GM18517 (cell line): ENCODE measurements at regions not wholly inside any gene's neighbourhood (a gene's known extent, or its start where the extent isn't known, plus 50 kb on each side); places are given as distances from the start of the nearest gene placed in this dataset.
"Not testable (repeated sequence)": the region's sequence is repeated elsewhere in the genome, so short reads cannot be mapped to it uniquely, and the experiment has no call there.

Experiments
- ATAC-seq: cut with Tn5 transposase; IDR thresholded peaks from one replicate; pipeline ENCODE4 v1.9.1; 2021; ENCODE audit warnings: mild to moderate bottlenecking, moderate library complexity; ENCODE audit not compliant: unreplicated experiment

DNA sequence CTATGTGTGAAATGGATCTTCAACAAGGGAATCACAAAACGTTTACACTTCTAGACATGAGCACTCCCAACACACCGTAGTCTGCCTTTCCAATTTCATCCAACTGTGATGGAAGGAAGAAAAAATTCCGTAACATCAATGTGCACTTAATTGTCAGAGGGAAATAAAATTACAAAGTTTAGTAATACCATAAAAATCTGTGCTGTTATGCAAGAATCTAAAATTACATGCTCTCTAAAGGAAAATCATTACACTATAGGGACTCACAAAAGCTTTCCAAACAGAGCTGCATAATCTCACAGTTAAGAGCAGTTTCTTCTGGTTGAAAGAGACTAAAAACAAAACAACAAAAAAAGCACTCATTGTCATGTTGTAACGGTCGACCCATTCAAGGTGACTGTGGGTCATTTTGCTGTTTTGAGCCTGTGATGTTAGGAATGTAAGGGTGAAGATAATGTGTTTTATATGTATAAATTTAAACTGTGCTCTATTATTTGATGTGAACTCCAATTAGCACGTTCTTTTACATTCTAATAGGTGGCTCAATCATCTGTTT is 698.0 kb downstream of the TDRD15 start:
- ATAC-seq = no peak

DNA sequence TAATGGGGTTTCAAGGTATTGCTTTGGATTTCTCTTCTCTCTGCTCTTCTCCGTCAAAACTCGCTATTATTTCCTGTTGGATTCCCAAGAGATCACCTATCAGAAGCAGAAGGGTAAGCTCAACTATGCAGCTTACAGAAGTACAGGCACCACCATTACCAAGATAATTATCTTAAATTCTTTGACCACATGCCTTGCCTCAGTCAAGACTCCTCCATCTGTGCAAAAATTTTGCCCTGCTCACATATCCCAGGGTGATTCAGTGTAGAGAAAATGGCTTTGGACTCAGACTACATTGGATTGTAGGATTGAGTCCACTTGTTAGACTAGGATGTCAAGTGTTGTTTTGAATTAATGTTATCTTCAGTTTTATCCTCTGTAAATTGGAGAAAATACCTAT is 698.7 kb downstream of the TDRD15 start:
- no peak for ATAC-seq

DNA sequence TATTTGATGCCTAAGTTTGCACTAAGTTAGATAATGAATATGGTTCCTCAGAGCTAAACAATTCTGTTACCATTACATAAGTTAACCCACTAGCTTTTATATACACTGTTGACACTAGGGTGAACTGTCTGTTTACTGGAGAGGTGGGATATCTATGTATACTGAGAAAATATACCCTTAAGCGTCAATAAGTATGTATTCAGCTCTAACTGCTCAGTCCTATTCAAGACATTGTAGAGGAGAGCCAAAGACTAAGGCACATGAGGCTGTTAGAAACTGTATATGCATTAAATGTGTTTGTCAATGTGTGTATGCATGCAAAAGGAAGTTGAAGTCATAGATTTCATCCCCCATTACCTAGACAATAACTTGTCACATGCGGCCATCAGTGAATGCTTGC is 710.0 kb downstream of the TDRD15 start:
- ATAC-seq = no peak

DNA sequence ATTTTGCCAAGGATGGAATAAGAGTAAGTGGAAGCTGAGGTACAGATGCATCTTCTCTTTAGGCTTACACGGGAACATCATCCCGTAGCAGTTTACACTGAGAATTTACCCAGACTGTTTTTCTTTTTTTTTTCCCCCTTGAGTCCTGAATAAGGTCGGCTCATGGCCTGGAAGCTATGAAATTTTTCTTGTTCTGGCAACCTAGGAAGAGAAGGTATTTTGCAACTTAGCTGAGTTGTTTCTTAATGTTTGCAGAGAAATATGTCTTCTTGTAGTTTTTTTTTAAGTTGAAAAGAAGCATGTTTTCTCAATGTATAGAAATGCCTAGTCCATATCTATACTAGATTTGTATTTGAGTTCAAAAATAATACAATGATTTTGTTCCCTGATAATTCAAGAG is 712.5 kb downstream of the TDRD15 start:
- no peak for ATAC-seq

DNA sequence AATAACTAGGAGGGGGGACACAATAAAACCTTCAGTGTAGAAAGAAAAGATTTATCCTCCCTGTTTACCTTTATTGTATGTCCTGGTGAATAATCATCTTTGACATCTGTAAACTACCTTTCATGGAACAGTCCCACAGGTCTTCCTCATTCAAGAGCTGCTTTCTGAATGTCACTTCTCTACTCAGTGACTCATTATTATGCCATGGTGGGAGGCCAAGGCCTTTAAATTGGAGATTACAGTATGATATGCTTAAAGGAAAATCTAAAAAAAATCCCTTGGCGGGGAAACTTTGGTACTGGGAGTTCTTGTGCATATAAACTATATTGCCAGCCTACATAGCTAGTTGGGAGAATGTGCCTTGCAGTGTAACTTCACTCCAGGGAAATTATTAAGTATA is 713.0 kb downstream of the TDRD15 start:
- no peak for ATAC-seq

DNA sequence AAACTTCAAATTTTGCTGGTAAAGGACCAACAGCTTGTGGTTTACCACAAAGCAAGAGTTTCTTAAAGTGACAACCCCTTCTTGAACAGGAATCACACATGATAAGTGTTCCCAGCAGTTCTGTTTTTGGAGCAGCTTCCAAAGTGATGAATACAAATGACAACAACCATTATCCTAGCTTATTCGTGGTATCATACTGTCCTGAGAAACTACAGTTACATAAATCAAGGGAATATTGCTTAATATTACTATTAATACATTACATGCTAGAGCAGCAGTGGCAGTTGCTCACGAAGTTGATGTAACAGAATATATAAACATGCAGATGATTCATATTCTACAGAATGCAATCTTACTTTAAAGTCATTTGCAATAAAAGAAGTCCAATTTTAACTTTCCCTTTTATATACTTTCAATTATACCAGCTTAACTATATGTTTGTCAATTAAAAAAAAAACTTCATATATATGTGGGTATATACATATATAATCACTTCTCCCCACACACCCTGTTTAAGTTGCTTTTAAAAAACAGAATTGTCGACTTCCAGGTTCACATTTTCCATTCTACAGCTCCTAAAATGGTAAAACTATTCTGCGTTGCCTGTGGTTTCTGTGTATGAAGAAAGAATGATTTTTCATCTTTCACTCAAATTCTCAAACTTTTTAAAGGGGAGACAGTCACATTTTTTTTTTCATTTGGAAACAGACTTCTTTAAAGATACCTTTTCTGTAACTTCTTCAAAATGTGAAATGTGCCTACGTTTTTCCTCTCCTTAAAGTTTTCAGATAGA is 713.6 kb downstream of the TDRD15 start:
- ATAC-seq = no peak

DNA sequence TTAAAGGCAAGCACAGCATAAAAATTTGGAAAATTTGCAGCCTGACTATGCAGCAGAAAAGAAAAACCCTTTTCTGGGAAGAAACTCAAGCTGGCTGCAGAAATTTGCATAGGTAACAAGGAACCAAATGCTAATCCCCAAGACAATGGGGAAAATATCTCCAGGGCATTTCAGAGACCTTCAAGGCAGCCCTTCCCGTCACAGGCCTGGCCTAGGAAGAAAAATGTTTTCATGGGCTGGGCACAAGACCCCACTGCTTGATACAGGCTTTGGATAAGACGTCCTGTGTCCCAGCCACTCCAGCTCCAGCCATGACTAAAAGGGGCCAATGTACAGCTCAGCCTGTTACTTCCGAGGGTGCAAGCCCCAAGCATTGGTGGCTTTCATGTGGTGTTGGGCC is 717.6 kb downstream of the TDRD15 start:
- ATAC-seq = no peak

DNA sequence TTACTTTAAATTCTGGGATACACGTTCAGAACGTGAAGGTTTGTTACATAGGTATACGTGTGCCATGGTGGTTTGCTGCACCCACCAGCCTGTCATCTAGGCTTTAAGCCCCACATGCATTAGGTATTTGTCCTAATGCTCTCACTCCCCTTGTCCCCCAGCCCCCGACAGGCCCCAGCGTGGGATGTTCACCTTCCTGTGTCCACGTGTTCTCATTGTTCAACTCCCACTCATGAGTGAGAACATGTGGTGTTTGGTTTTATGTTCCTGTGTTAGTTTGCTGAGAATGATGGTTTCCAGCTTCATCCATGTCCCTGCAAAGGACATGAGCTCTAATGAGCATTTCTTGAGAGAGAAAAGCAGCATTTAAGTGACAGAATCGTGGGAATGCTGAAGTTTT is 726.6 kb downstream of the TDRD15 start:
- not testable (repeated sequence) for ATAC-seq

DNA sequence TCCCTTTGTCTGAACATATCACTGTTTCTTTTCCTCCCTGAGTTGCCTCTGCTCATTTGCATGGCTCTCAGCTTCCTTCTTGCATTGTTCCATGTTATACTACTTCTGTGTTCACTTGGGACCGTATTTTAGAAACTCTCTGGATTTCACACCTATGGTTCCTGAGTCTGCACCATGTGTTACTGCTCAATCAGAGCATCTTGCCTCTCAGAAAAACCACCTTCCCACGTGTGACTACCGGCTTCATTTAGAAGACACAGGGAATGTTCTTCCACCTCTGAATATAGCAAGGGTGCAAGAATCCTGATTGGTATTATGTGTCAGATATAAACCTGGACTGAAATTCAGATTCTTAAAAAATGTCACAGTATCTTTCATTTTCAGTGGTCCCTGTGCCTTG is 731.2 kb downstream of the TDRD15 start:
- no peak for ATAC-seq

DNA sequence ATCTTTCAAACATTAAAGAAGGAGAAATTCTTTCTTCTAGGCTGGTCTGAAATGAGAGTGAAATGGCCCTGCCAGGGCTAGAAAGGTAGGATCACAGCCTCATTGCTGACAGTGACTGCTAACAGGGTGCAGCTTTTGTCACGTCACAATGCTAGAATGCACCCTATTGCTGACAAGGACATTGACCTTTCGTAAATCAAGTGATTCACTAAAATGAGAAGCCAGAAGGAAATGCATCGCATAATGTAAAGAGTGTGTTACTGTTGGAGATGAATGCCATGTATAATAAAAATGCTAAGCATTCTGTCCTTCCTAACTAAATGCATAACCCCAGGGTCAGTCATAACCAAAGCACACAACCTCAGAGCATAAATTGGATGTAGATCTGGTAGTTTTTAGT is 732.9 kb downstream of the TDRD15 start:
- ATAC-seq = no peak

DNA sequence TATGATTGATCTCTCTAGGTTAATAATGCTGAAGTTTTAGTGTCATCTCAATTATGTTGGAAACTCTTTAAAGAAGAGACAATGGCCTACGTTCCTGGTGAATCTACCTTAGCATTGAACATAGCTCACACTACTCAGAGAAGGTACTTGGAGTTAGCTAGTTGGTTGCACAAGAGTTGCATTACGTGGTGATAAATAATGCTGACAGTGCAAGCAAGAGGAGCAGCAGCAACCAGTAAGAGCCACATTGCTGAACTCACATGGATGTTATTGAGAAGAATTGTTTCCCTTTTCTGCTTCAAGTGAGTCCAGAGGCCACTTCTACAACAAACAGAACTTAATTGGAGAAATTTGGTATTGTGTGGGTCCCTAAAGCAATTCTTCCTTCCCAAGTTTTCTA is 737.1 kb downstream of the TDRD15 start:
- no peak for ATAC-seq

DNA sequence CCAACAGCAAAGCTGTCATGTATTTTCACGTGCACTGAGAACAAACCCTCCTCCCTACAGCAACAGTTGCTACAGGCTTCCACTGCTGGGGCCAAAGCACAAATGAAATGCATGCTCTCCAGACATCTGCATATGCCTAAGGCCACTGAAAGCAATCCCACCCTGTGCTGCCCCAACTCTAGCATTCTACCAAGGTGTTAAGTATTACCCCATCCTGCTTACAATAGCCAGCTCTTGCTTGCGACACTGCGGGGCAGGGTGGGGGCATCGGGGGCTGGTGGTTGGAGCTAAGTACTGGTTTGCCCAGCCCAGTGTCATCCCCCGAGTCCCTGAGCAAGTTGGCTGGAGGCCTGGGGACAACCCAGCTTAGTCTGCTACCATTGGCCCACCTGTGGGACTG is 742.5 kb downstream of the TDRD15 start:
- no peak for ATAC-seq

DNA sequence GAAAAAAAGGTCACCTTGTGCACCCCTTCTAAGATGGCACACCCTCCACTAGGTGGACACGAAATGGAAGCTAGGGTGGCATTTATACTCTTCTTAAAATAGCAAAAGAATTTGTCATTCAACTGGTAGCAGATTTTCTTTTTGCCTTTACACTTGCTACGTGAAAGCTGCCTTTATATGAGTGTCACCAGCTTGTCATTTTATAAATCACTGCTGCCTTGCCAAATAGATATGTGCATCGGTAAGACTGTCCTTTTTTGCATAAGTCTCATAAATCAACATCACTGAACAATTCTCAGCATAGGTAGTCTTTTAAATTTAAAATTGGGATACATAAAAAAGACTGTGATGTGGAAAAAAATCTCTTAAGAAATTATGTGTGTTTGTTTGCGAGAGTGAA is 764.1 kb downstream of the TDRD15 start:
- ATAC-seq = no peak

DNA sequence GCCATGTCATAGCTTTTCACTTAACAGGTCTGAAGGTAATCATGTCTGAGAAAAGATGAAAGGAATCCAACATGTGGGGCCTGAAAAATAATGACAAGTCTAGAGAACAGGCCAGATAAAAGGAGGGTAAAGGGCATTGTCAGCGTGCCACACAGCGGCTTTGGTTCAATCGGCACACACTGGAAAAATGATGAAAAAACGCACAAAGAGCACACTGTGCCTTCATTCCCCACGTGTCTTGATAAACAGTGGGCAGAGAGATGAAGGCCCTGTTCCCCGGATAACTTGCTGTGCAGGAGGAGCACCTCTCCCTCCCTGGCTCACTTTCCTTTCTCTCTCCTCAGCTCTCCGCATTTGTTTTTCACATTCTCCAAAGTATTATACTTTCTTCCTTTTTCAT is 766.3 kb downstream of the TDRD15 start:
- ATAC-seq = no peak

DNA sequence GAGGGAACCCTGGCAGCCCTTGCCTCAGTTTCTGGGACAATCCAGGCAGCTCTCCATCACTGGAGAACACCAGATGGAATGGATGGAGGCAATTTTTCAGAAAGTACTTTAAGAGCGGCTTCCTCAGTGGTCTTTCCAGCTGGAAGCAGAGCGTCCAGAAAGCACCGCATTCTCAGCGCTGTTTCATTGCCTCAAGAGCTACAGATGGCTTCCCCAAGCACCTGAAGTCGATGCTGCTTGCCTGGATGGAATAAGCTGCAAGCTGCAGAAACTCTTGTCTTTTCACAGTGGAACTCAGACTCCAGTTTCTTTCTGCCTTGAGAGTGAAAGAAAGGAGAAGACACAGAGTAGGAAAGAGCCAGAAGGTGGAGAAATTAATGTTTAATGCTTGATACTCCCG is 766.9 kb downstream of the TDRD15 start:
- no peak for ATAC-seq

DNA sequence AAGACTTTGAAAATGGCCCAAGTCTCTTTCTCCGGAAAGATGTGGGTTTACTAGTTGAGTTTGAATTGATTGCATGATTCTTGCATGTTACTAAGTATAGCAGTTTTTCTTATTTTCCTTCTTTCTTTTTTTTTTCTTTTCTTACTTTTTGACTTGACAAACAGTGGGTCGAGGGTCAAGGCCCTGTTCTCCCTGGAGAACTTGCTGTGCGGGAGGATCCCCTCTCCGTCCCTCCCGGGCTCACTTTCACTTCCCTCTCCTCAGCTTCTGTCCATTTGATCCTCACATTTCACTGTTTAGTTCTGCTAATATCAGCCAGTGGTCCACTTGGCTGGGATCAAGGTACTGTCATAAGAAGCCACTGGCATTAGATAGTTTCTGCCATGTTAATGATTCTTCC is 767.4 kb downstream of the TDRD15 start:
- ATAC-seq = no peak

DNA sequence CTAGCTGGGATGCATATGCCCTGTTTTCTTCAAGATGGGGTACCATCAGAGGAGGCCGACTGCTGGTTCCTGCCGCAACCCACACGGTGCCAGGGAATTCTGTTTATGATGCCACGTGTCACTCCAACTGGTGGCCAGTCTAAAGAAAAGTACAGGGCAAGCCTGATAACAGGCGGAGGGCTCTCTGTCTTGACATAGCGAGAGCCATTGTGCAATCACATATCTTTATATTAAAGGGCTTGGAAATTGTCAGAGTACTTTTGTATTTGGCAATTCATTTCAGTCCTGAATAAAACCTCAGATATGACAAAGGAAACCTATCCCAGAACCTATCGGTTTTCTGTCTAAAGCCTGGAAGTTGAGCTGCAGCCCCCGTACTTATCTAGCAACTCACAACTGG is 768.4 kb downstream of the TDRD15 start:
- no peak for ATAC-seq

DNA sequence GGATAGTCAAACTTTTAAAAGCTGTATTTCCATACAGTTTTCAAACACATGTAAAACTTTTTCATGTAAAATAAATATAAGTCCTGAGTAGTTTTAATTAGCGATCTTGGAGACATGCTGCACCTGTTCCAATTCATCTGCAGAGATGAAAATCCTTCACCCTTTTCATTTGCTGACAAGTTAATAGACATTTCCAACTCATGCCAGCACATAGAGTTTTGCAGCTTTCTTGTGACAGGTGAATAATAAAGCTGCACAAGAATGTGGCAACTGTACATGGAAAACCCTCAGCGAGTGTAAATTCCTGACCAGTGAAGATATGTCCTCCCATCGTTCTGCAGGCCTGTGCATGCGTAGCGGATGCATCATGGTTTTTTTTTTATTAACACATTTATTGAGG is 771.4 kb downstream of the TDRD15 start:
- ATAC-seq = no peak

DNA sequence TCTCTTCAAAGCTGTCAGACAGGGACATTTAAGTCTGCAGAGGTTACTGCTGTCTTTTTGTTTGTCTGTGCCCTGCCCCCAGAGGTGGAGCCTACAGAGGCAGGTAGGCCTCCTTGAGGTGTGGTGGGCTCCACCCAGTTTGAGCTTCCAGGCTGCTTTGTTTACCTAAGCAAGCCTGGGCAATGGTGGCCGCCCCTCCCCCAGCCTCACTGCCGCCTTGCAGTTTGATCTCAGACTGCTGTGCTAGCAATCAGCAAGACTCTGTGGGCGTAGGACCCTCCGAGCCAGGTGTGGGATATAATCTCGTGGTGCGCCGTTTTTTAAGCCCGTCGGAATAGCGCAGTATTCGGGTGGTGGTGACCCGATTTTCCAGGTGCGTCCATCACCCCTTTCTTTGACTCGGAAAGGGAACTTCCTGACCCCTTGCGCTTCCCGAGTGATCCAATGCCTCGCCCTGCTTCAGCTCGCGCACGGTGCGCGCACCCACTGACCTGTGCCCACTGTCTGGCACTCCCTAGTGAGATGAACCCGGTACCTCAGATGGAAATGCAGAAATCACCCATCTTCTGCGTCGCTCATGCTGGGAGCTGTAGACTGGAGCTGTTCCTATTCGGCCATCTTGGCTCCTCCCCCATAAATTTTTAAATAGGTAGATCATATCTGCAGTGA is 785.1 kb downstream of the TDRD15 start:
- not testable (repeated sequence) for ATAC-seq

DNA sequence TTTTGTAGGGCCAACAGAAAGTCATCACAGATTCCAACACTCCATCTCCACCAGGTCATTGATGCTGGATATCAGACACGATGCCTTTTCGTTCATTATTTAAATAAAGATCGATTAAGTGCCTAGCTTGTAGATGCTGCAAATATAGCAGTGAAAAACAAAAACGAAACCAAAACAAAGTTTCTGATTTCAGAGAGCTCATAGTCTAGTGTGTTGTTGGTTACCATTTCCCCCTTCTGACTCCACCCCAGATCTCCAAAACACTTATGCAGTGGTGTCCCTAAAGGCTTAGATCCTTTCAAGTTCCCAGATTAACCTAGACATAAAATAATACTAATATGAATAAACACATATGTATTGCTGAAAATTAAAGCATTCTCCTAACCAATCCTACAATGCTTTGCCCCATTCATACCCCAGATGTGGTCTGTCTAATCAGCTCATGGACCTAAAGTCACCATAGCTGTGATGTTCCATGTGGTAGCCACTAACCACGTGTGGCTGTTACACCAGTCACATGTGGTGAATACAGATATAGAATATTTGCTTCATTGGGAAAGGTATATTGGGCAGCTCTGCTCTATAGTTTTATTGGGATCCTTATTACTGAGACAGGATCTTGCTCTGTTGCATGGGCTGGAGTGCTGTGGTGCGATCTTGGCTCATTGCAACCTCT is 787.2 kb downstream of the TDRD15 start:
- ATAC-seq = no peak

DNA sequence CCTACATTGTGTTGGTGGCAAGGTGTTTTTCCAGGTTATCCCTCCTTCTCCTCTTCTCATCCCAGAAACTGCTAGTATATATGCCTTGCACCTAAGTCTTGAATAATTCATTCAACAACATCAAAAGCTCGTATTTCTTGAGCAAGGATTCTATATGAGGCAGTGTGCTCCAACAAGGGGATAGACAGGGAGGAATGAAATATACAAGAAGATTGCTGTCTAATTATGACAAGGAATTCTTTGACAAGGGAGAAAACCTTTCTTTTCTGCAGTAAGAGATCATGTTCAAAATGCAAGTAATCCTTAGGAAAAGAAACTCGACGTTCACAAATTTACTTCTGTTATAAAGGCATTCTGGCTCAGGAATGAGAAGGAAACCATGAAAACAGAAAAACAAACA is 788.6 kb downstream of the TDRD15 start:
- no peak for ATAC-seq

DNA sequence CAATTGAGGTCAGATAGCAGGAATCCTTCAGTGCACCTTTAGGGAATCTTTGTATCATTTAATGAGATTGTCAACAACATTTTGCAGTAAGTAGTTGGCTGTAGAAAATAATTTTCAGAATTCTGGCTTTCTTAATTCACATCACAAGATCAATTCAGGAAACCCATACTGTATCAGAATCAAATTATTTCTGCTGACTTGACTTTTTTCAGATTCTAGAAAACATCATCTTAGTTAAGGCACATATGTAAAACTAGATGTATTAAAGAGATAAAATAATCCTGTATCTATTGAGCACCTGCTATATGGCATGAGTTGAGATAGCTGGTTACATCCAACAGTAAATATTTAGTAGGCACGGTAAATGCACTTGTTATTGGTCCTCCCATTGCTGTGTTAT is 791.4 kb downstream of the TDRD15 start:
- ATAC-seq = no peak
